ENCODE measurements at regions not wholly inside any gene's neighbourhood (a gene's known extent, or its start where the extent isn't known, plus 50 kb on each side); places are given as distances from the start of the nearest gene placed in this dataset.

GRCh38 chr12:127145241-127145928 lies 1121.6 kb upstream of the TMEM132C start:
- no peak for FAIRE-seq
- TF ChIP-seq EZH2 (IDR thresholded peaks at IDR 0.05; ENCODE audit: borderline replicate concordance, low read depth, low read length, severe bottlenecking): no peak
- no peak for TF ChIP-seq FOS (IDR thresholded peaks at IDR 0.05; ENCODE audit: borderline replicate concordance, insufficient read depth, low read length)
- no peak for TF ChIP-seq POLR2A (IDR thresholded peaks at IDR 0.05; ENCODE audit: low read depth, low read length)
- TF ChIP-seq, protein P1, sequence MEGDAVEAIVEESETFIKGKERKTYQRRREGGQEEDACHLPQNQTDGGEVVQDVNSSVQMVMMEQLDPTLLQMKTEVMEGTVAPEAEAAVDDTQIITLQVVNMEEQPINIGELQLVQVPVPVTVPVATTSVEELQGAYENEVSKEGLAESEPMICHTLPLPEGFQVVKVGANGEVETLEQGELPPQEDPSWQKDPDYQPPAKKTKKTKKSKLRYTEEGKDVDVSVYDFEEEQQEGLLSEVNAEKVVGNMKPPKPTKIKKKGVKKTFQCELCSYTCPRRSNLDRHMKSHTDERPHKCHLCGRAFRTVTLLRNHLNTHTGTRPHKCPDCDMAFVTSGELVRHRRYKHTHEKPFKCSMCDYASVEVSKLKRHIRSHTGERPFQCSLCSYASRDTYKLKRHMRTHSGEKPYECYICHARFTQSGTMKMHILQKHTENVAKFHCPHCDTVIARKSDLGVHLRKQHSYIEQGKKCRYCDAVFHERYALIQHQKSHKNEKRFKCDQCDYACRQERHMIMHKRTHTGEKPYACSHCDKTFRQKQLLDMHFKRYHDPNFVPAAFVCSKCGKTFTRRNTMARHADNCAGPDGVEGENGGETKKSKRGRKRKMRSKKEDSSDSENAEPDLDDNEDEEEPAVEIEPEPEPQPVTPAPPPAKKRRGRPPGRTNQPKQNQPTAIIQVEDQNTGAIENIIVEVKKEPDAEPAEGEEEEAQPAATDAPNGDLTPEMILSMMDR (IDR thresholded peaks at IDR 0.05; ENCODE audit: extremely low read depth in 1 of 2, insufficient read depth in 1 of 2, low read depth in 1 of 2, low read length in 2 of 2): no peak
- no peak for TF ChIP-seq POLR2AphosphoS5 (IDR thresholded peaks at IDR 0.05; ENCODE audit: insufficient read depth, low read depth, low read length)
- no peak for TF ChIP-seq MAX (IDR thresholded peaks at IDR 0.05; ENCODE audit: insufficient read depth, insufficient read length)
- TF ChIP-seq GATA2 (IDR thresholded peaks at IDR 0.05; ENCODE audit: insufficient read depth, insufficient read length, low read depth, low read length): no peak
- DNase-seq (ENCODE audit: low read depth, low spot score): no peak
- CTCF ChIA-PET: no interaction called here
- no peaks in the 10 kb centered on the region for H3K36me3 ChIP-seq (ENCODE audit: control insufficient read depth in 2 of 2, extremely low read depth in 1 of 2, insufficient read depth in 2 of 2, low read length in 2 of 2)
- intact Hi-C loops (cut with micrococcal nuclease): no loop called here
- H3K4me2 ChIP-seq (ENCODE audit: insufficient read depth, low read length): no peak overlapping the region
- H3K79me2 ChIP-seq (ENCODE audit: control insufficient read depth, insufficient read depth, low read length): no peaks in the 10 kb centered on the region
- no peaks in the 10 kb centered on the region for H3K27me3 ChIP-seq (ENCODE audit: control insufficient read depth in 2 of 2, insufficient read depth in 2 of 2, low read length in 2 of 2)
- no peak overlapping the region for H3K9ac ChIP-seq (replicated peaks; ENCODE audit: extremely low read depth, insufficient read depth, low read length)
- BruUV-seq (replicated peaks): no TSS peak
- dilution Hi-C loops (cut with MboI; ENCODE audit: extremely low pct_ligation_motif_present, low sequenced_read_pairs): no loop called here
- H4K20me1 ChIP-seq (replicated peaks; ENCODE audit: control insufficient read depth, extremely low read depth, insufficient read depth, low read length): no peaks in the 10 kb centered on the region
- H3K9me1 ChIP-seq (replicated peaks; ENCODE audit: control insufficient read depth, extremely low read depth, insufficient read depth, low read length): no peaks in the 10 kb centered on the region
- no peaks in the 10 kb centered on the region for H3K4me1 ChIP-seq (ENCODE audit: control insufficient read depth, extremely low read depth, insufficient read depth, low read length)
- no peak overlapping the region for H2AFZ ChIP-seq (ENCODE audit: low read depth, low read length)
- H3K9me3 ChIP-seq (replicated peaks; ENCODE audit: control insufficient read depth, insufficient read depth, low read length): no peaks in the 10 kb centered on the region
- H3K27ac ChIP-seq (ENCODE audit: insufficient read depth, low read depth, low read length): no peak overlapping the region
- H3K4me3 ChIP-seq (replicated peaks in 1 of 3; ENCODE audit: insufficient read depth in 1 of 3, low read depth in 1 of 3, low read length in 3 of 3): no peak overlapping the region
- POLR2A ChIA-PET: no interaction called here

All from endothelial cell of umbilical vein (primary cell).